Loucy (cell line): ENCODE measurements at regions not wholly inside any gene's neighbourhood (a gene's known extent, or its start where the extent isn't known, plus 50 kb on each side); places are given as distances from the start of the nearest gene placed in this dataset.
"Not testable (repeated sequence)": the region's sequence is repeated elsewhere in the genome, so short reads cannot be mapped to it uniquely, and the experiment has no call there.

Experiments used
- H2AFZ ChIP-seq: fragments of 200-600 bp; sonication (generic); 2 replicates; pipeline ENCODE4 v1.6.0; 2016; ENCODE audit warnings: antibody characterized with exemption, mild to moderate bottlenecking, low read length, moderate library complexity
- H3F3A ChIP-seq: fragments of 200-600 bp; 2 replicates; pipeline ENCODE4 v1.6.0; 2016; ENCODE audit warnings: antibody characterized with exemption, low read depth, mild to moderate bottlenecking
- H3K27me3 ChIP-seq: fragments of 200-600 bp; sonication (generic); 2 replicates; pipeline ENCODE4 v1.6.1; 2014; ENCODE audit warnings: low read length, mild to moderate bottlenecking; ENCODE audit not compliant: insufficient read depth, poor library complexity, severe bottlenecking
- H3K36me3 ChIP-seq: fragments of 200-600 bp; sonication (generic); 2 replicates; pipeline ENCODE4 v1.6.1; 2016; ENCODE audit warnings: low read length; ENCODE audit not compliant: insufficient read depth
- H3K4me1 ChIP-seq: fragments of 200-600 bp; sonication (generic); 2 replicates; pipeline ENCODE4 v1.5.1; 2014; ENCODE audit warnings: low read length, mild to moderate bottlenecking; ENCODE audit not compliant: insufficient read depth, poor library complexity, severe bottlenecking
- H3K4me2 ChIP-seq: fragments of 200-600 bp; sonication (generic); 2 replicates; pipeline ENCODE4 v1.6.0; 2014; ENCODE audit warnings: antibody characterized with exemption, low read length, low read depth, mild to moderate bottlenecking; ENCODE audit not compliant: poor library complexity, severe bottlenecking
- H3K4me3 ChIP-seq: fragments of 200-600 bp; sonication (generic); 2 replicates; pipeline ENCODE4 v1.5.1; 2014; ENCODE audit warnings: low read length, mild to moderate bottlenecking, mixed read lengths; ENCODE audit not compliant: poor library complexity, severe bottlenecking
- H3K79me2 ChIP-seq: fragments of 200-600 bp; sonication (generic); 2 replicates; pipeline ENCODE4 v1.6.1; 2014; ENCODE audit warnings: low read length; ENCODE audit not compliant: insufficient read depth
- H3K9ac ChIP-seq: fragments of 200-600 bp; sonication (generic); 2 replicates; pipeline ENCODE4 v1.6.0; 2014; ENCODE audit warnings: mild to moderate bottlenecking, low read depth, low read length, moderate library complexity; ENCODE audit not compliant: poor library complexity, severe bottlenecking
- H3K9me2 ChIP-seq: fragments of 200-600 bp; sonication (generic); replicated peaks from 2 replicates; pipeline ENCODE4 v1.6.1; 2016; ENCODE audit warnings: low read depth, low read length, mixed read lengths
- H3K9me3 ChIP-seq: fragments of 200-600 bp; sonication (generic); 2 replicates; pipeline ENCODE4 v1.6.1; 2014; ENCODE audit warnings: mild to moderate bottlenecking, antibody characterized with exemption, low read length, low read depth; ENCODE audit not compliant: insufficient read depth
- H4K20me1 ChIP-seq: fragments of 200-600 bp; sonication (generic); 2 replicates; pipeline ENCODE4 v1.6.0; 2014; ENCODE audit warnings: antibody characterized with exemption, low read length, mild to moderate bottlenecking; ENCODE audit not compliant: insufficient read depth, poor library complexity, severe bottlenecking
- EZH2phosphoT487 ChIP-seq: fragments of 200-600 bp; IDR thresholded peaks from 2 replicates; pipeline ENCODE4 v1.6.1; 2018; ENCODE audit warnings: antibody characterized with exemption, mild to moderate bottlenecking, moderate library complexity, borderline replicate concordance
- TF ChIP-seq, protein P1 (sequence below): fragments of 200-600 bp; sonication (generic); conservative IDR thresholded peaks from 2 replicates; pipeline ENCODE4 v1.5.1; 2014; ENCODE audit warnings: mild to moderate bottlenecking, antibody characterized with exemption, low read length

DNA sequence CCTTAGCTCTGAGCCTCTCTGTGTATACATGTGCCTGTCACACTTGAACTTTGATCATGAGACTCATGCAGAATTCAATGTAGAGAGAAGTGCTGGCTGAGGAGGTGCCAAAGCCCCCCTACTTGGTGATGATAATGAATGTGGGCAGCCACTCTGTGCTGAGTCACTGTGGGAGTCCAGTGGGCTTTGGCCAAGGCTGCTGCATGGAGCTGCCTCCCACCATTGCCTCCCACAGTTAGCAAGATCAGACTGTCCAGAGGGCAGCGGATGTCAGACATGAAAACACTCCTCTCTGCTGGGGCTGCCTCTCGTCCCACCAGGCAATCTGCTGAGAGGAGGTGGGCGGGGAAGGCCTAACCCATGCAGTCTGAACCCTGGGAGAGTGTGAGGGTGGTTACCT is 180.3 kb downstream of the SH2D4B start:
- H3K4me1 ChIP-seq = no peaks in the 10 kb centered on the region
- H3K4me2 ChIP-seq = no peak overlapping the region
- no peaks in the 10 kb centered on the region for H4K20me1 ChIP-seq
- no peak overlapping the region for H2AFZ ChIP-seq
- no peaks in the 10 kb centered on the region for H3K9me3 ChIP-seq
- H3F3A ChIP-seq = no peaks in the 10 kb centered on the region
- no peaks in the 10 kb centered on the region for H3K79me2 ChIP-seq
- H3K4me3 ChIP-seq = no peak overlapping the region
- no peak overlapping the region for H3K9ac ChIP-seq
- no peaks in the 10 kb centered on the region for H3K36me3 ChIP-seq
- H3K27me3 ChIP-seq = no peaks in the 10 kb centered on the region
- TF ChIP-seq, protein P1, sequence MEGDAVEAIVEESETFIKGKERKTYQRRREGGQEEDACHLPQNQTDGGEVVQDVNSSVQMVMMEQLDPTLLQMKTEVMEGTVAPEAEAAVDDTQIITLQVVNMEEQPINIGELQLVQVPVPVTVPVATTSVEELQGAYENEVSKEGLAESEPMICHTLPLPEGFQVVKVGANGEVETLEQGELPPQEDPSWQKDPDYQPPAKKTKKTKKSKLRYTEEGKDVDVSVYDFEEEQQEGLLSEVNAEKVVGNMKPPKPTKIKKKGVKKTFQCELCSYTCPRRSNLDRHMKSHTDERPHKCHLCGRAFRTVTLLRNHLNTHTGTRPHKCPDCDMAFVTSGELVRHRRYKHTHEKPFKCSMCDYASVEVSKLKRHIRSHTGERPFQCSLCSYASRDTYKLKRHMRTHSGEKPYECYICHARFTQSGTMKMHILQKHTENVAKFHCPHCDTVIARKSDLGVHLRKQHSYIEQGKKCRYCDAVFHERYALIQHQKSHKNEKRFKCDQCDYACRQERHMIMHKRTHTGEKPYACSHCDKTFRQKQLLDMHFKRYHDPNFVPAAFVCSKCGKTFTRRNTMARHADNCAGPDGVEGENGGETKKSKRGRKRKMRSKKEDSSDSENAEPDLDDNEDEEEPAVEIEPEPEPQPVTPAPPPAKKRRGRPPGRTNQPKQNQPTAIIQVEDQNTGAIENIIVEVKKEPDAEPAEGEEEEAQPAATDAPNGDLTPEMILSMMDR = no peak
- no peak for TF ChIP-seq EZH2phosphoT487
- H3K9me2 ChIP-seq = no peaks in the 10 kb centered on the region

DNA sequence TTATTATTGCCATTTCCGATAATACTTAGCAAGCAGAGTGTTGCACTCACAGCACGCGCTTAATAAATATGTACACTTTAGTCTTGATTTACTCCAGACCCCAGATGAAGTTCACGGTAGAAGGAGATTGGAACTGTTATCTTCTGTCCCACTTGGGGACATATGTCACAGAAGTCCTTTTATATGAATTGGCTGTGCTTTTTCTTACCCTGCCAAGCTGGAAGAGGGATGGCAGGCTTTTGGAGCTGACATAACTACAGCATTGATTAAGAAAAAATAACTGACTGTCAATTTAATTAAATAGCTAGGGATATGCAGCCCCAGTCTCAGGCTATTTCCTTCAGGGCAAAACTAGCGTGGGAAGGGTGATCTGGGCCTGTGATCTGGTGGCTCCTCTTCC is 182.2 kb downstream of the SH2D4B start:
- Histone ChIP-seq H4K20me1 (no peaks in the 10 kb centered on the region), H3K9ac (no peak overlapping the region), H3K9me2 (no peaks in the 10 kb centered on the region), H3K9me3 (no peaks in the 10 kb centered on the region), H3F3A (no peaks in the 10 kb centered on the region), H3K4me2 (no peak overlapping the region), H3K4me1 (no peaks in the 10 kb centered on the region), H3K27me3 (no peaks in the 10 kb centered on the region), H3K4me3 (no peak overlapping the region), H2AFZ (no peak overlapping the region), H3K36me3 (no peaks in the 10 kb centered on the region), H3K79me2 (no peaks in the 10 kb centered on the region)
- TF ChIP-seq EZH2phosphoT487 = no peak
- TF ChIP-seq, protein P1 = no peak

DNA sequence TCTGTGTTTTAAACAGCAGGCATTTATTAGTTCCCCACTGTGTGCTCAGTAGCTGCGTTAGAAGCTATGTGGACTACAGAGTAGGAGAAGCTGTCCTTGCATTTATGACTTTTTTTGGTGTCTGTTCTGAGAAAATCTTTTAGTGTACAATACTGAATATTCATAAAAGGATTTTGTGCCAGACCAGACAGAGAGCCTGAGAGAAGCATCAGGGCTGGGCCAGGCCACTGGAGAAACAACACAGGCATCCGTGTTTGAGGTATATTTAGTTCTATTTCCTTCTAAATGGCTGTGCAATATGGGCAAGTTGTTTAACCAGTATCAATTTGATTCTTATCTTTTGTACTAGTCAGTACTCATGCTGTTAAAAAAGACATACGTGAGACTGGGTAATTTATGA is 182.8 kb downstream of the SH2D4B start:
- no peak overlapping the region for H3K4me2 ChIP-seq
- H3K4me1 ChIP-seq = no peaks in the 10 kb centered on the region
- no peaks in the 10 kb centered on the region for H3K27me3 ChIP-seq
- no peaks in the 10 kb centered on the region for H3K9me2 ChIP-seq
- H3K9ac ChIP-seq = no peak overlapping the region
- H3K9me3 ChIP-seq = no peaks in the 10 kb centered on the region
- TF ChIP-seq EZH2phosphoT487 = no peak
- TF ChIP-seq, protein P1 = no peak
- no peak overlapping the region for H2AFZ ChIP-seq
- no peak overlapping the region for H3K4me3 ChIP-seq
- H3K79me2 ChIP-seq = no peaks in the 10 kb centered on the region
- no peaks in the 10 kb centered on the region for H3F3A ChIP-seq
- H4K20me1 ChIP-seq = no peaks in the 10 kb centered on the region
- no peaks in the 10 kb centered on the region for H3K36me3 ChIP-seq

DNA sequence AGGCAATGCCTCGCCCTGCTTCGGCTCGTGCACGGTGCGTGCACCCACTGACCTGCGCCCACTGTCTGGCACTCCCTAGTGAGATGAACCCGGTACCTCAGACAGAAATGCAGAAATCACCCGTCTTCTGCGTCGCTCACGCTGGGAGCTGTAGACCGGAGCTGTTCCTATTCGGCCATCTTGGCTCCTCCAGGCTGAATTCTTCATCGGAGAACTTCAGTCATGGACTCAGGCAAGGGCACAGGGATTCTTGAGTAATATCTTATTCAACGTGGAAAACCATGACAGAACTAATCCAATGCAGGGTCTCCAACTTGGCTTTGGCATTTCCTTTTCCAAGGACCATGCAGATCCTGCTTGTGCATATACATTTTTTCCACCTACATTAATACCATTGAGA is 190.7 kb downstream of the SH2D4B start:
- H3K4me3 ChIP-seq, H3K36me3 ChIP-seq, H4K20me1 ChIP-seq, H3K9me2 ChIP-seq, H3K9ac ChIP-seq, H3K4me1 ChIP-seq, H2AFZ ChIP-seq, H3F3A ChIP-seq, H3K79me2 ChIP-seq, H3K4me2 ChIP-seq, H3K27me3 ChIP-seq, H3K9me3 ChIP-seq: not testable (repeated sequence)
